Type B pancreatic cell (in vitro differentiated cells): ENCODE measurements at regions not wholly inside any gene's neighbourhood (a gene's known extent, or its start where the extent isn't known, plus 50 kb on each side); places are given as distances from the start of the nearest gene placed in this dataset.

Experiments used
- DNase-seq: peaks from one replicate; pipeline ENCODE4 v3.0.0; 2021; ENCODE audit warnings: mixed read lengths; ENCODE audit not compliant: unreplicated experiment; ENCODE audit errors: extremely low spot score
- H3K27ac Mint-ChIP-seq: 2 replicates; pipeline ENCODE4 v1.8.0; 2021; ENCODE audit warnings: mild to moderate bottlenecking, mixed read lengths
- H3K27me3 Mint-ChIP-seq: 2 replicates; pipeline ENCODE4 v1.8.0; 2021; ENCODE audit warnings: mixed read lengths
- H3K36me3 Mint-ChIP-seq: 2 replicates; pipeline ENCODE4 v1.8.0; 2021; ENCODE audit warnings: mixed read lengths
- H3K4me1 Mint-ChIP-seq: one replicate; pipeline ENCODE4 v1.8.0; 2021; ENCODE audit warnings: mixed read lengths; ENCODE audit not compliant: unreplicated experiment
- H3K4me3 Mint-ChIP-seq: 2 replicates; pipeline ENCODE4 v1.8.0; 2021; ENCODE audit warnings: mild to moderate bottlenecking, mixed read lengths
- H3K9me3 Mint-ChIP-seq: 2 replicates; pipeline ENCODE4 v1.8.0; 2021; ENCODE audit warnings: mixed read lengths
- CTCF ChIP-seq: fragments of 200-600 bp; sonication (generic); conservative IDR thresholded peaks from 2 replicates; pipeline ENCODE4 v1.5.0; 2021; ENCODE audit warnings: antibody characterized with exemption, mild to moderate bottlenecking

GRCh38 chr6:132907231-132907630, 92.9 kb downstream of the RPS12 start:
- no peak overlapping the region for H3K27ac Mint-ChIP-seq
- H3K4me3 Mint-ChIP-seq: no peak overlapping the region
- TF ChIP-seq CTCF: no peak
- H3K9me3 Mint-ChIP-seq: no peaks in the 10 kb centered on the region
- H3K27me3 Mint-ChIP-seq: peaks cover 7% of the 10 kb centered on the region
- H3K4me1 Mint-ChIP-seq: peaks cover 13% of the 10 kb centered on the region
- no peak for DNase-seq
- no peaks in the 10 kb centered on the region for H3K36me3 Mint-ChIP-seq

GRCh38 chr6:132907914-132908313, 93.5 kb downstream of the RPS12 start:
- Mint-ChIP-seq H3K27ac (no peak overlapping the region), H3K4me1 (peaks cover 15% of the 10 kb centered on the region), H3K36me3 (no peaks in the 10 kb centered on the region), H3K9me3 (no peaks in the 10 kb centered on the region), H3K27me3 (peaks cover 7% of the 10 kb centered on the region), H3K4me3 (no peak overlapping the region)
- no peak for TF ChIP-seq CTCF
- no peak for DNase-seq

GRCh38 chr6:132909742-132910141, 95.4 kb downstream of the RPS12 start:
- peaks cover 7% of the 10 kb centered on the region for H3K27me3 Mint-ChIP-seq
- no peak for DNase-seq
- H3K4me3 Mint-ChIP-seq: no peak overlapping the region
- H3K4me1 Mint-ChIP-seq: peaks cover 19% of the 10 kb centered on the region
- no peak overlapping the region for H3K27ac Mint-ChIP-seq
- H3K9me3 Mint-ChIP-seq: no peaks in the 10 kb centered on the region
- no peaks in the 10 kb centered on the region for H3K36me3 Mint-ChIP-seq
- no peak for TF ChIP-seq CTCF

- H3K4me3 Mint-ChIP-seq: no peak overlapping the region
- H3K27ac Mint-ChIP-seq: no peak overlapping the region
- H3K9me3 Mint-ChIP-seq: no peaks in the 10 kb centered on the region
- H3K27me3 Mint-ChIP-seq: peaks cover 10% of the 10 kb centered on the region
- H3K36me3 Mint-ChIP-seq: peaks cover 3% of the 10 kb centered on the region
- DNase-seq: no peak
- H3K4me1 Mint-ChIP-seq: peaks cover 19% of the 10 kb centered on the region
- no peak for TF ChIP-seq CTCF
These were observed 96.4 kb downstream of the RPS12 start for GRCh38 chr6:132910759-132911158.

GRCh38 chr6:132919045-132919860, 104.9 kb downstream of the RPS12 start:
- peaks cover 19% of the 10 kb centered on the region for H3K4me1 Mint-ChIP-seq
- TF ChIP-seq CTCF: no peak
- DNase-seq: no peak
- H3K9me3 Mint-ChIP-seq: no peaks in the 10 kb centered on the region
- peaks cover 3% of the 10 kb centered on the region for H3K27me3 Mint-ChIP-seq
- H3K27ac Mint-ChIP-seq: peak overlapping the region; percentile 52
- H3K4me3 Mint-ChIP-seq: peak overlapping the region; percentile 27
- peaks cover 3% of the 10 kb centered on the region for H3K36me3 Mint-ChIP-seq
